Ascending aorta (tissue), 2 donors: ENCODE measurements at regions not wholly inside any gene's neighbourhood (a gene's known extent, or its start where the extent isn't known, plus 50 kb on each side); places are given as distances from the start of the nearest gene placed in this dataset.

Source experiments
- DNase-seq, 2 donors: peaks; one replicate each; pipeline ENCODE4 v3.0.0-alpha.2; 2019; ENCODE audit warnings: low spot score in 2 of 2
- H3K27ac ChIP-seq, 2 donors: fragments of 200-600 bp; sonication (generic); one replicate each; pipeline ENCODE4 v1.5.1; 2016 to 2017; ENCODE audit warnings: mild to moderate bottlenecking in 1 of 2
- H3K27me3 ChIP-seq: fragments of 200-600 bp; sonication (generic); one replicate; pipeline ENCODE4 v1.5.1; 2017
- H3K36me3 ChIP-seq, 2 donors: fragments of 200-600 bp; sonication (generic); one replicate each; pipeline ENCODE4 v1.5.1; 2016
- H3K4me1 ChIP-seq, 2 donors: fragments of 200-600 bp; sonication (generic); one replicate each; pipeline ENCODE4 v1.5.1; 2016 to 2017; ENCODE audit warnings: mild to moderate bottlenecking in 1 of 2
- H3K4me3 ChIP-seq, 2 donors: fragments of 200-600 bp; sonication (generic); one replicate each; pipeline ENCODE4 v1.5.1; 2016 to 2017; ENCODE audit warnings: mild to moderate bottlenecking in 1 of 2
- H3K9me3 ChIP-seq, 2 donors: fragments of 200-600 bp; sonication (generic); one replicate each; pipeline ENCODE4 v1.5.1; 2016
- CTCF ChIP-seq, 3 experiments: fragments of 200-600 bp in 2 of 3; fragments of 450-650 bp in 1 of 3; sonication (generic) in 2 of 3; IDR thresholded peaks; one replicate each; pipeline ENCODE4 v1.5.1; 2016 to 2019; ENCODE audit warnings: antibody characterized with exemption in 3 of 3, mild to moderate bottlenecking in 1 of 3, moderate library complexity in 1 of 3
- intact Hi-C: fragments of 100-400 bp; cut with DNase I; formaldehyde crosslinking; loops from one replicate; pipeline ENCODE4 v1.15.1; 2023

DNA sequence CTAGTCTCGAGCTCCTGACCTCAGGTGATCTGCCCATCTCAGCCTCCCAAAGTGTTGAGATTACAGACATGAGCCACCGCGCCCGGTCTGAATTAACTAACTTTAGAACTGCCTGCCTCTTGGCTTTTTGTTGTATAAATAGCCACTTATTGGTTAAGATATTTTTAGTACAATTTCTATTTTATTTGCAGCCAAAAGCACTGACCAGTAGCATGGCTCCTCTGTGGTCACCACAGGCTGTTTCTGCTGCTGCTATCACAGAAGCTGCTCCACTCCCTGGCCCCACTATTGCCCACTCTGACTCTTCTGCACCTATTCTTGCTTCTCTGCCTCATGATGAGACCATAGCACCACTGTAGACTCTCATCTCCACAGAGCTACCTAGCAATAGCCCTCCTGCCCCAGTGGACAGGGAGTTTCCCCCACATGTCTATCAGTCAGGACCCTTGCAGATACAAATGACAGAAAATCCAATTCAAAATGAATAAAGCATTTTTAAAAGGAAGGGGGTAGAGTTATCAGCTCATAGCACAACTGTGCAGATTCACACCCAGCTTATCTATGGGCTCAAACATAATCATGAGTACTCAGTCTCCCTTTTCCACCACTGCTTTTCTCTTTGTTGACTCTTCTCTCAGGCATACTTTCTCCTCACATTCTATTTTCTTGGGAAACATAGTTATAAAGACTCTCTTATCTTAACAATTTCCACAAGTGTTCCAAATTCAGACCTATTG, 151.8 kb upstream of the EPB41L4A start:
- Histone ChIP-seq H3K27me3 (no peaks in the 10 kb centered on the region), H3K4me1 (no peaks in the 10 kb centered on the region), H3K9me3 (no peaks in the 10 kb centered on the region), H3K4me3 (no peak overlapping the region), H3K27ac (no peak overlapping the region), H3K36me3 (no peaks in the 10 kb centered on the region)
- DNase-seq = no peak
- TF ChIP-seq CTCF (IDR thresholded peaks at IDR 0.05) = no peak
- intact Hi-C loops = no loop called here

- no peak for TF ChIP-seq CTCF (IDR thresholded peaks at IDR 0.05)
- intact Hi-C loops = no loop called here
- no peak overlapping the region for H3K27ac ChIP-seq
- H3K9me3 ChIP-seq = no peaks in the 10 kb centered on the region
- H3K4me3 ChIP-seq = no peak overlapping the region
- peaks cover 0 to 7% of the 10 kb centered on the region in 2 donors for H3K4me1 ChIP-seq
- no peak for DNase-seq
- no peaks in the 10 kb centered on the region for H3K27me3 ChIP-seq
- no peaks in the 10 kb centered on the region for H3K36me3 ChIP-seq
Measured at GRCh38 chr5:112573441-112573840, 154.4 kb upstream of the EPB41L4A start.

GRCh38 chr5:112574536-112574935, 155.5 kb upstream of the EPB41L4A start:
- TF ChIP-seq CTCF (IDR thresholded peaks at IDR 0.05) = no peak
- Histone ChIP-seq H3K4me3 (no peak overlapping the region), H3K36me3 (no peaks in the 10 kb centered on the region), H3K9me3 (no peaks in the 10 kb centered on the region), H3K27ac (no peak overlapping the region), H3K4me1 (peaks cover 0 to 7% of the 10 kb centered on the region in 2 donors), H3K27me3 (no peaks in the 10 kb centered on the region)
- intact Hi-C loops = no loop called here
- DNase-seq = no peak

DNA sequence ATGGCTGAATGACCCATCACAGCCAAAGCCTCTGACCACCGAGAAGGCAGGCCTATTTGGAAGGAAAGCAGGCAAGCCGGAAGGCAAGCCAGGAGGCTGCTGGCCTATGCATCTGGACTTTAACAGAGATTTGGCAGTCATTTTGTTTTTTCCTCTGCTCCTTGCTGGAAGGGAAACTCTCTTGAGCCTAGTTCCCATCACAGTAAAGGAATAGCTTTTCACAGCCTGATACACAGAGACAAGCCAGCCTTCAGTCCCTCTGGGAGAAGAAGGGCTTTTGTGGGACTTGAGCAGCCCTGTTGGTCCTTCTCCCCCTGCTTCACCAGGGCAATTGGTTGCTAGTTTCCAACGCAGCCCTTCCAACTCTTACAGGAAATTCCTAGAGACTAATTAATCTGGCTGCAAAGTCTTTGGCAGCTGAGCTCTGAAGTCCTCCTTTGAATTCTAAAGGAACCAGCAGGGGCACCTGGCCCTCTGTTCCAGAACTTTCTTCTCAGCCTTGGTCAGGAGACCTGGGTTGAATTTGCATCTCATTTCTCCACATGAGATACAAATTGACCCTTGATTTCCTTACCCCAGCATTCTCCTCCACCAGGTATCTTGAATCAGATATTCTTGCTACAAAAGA, 157.3 kb upstream of the EPB41L4A start:
- peaks cover 0 to 7% of the 10 kb centered on the region in 2 donors for H3K4me1 ChIP-seq
- H3K9me3 ChIP-seq = no peaks in the 10 kb centered on the region
- no peak overlapping the region for H3K4me3 ChIP-seq
- TF ChIP-seq CTCF (IDR thresholded peaks at IDR 0.05) = no peak
- H3K27ac ChIP-seq = peak overlapping the region; percentile 75
- H3K36me3 ChIP-seq = no peaks in the 10 kb centered on the region
- no peaks in the 10 kb centered on the region for H3K27me3 ChIP-seq
- DNase-seq = no peak
- intact Hi-C loops = no loop called here

GRCh38 chr5:112579599-112580170, 158.0 kb upstream of the APC start:
- no peak for DNase-seq
- no peaks in the 10 kb centered on the region for H3K36me3 ChIP-seq
- no peaks in the 10 kb centered on the region for H3K27me3 ChIP-seq
- no peaks in the 10 kb centered on the region for H3K9me3 ChIP-seq
- H3K4me1 ChIP-seq = peaks cover 0 to 7% of the 10 kb centered on the region in 2 donors
- intact Hi-C loops = no loop called here
- H3K4me3 ChIP-seq = no peak overlapping the region
- TF ChIP-seq CTCF (IDR thresholded peaks at IDR 0.05) = no peak
- no peak overlapping the region for H3K27ac ChIP-seq
